OCI-LY7 (cell line): ENCODE measurements at regions not wholly inside any gene's neighbourhood (a gene's known extent, or its start where the extent isn't known, plus 50 kb on each side); places are given as distances from the start of the nearest gene placed in this dataset.

Source experiments
- EZH2phosphoT487 ChIP-seq: fragments of 200-600 bp; sonication (generic); IDR thresholded peaks from 2 replicates; pipeline ENCODE4 v1.6.1; 2018; ENCODE audit warnings: low read depth, borderline replicate concordance, mild to moderate bottlenecking, mixed run types, antibody characterized with exemption, low read length, moderate library complexity, mixed read lengths
- TF ChIP-seq, protein P1 (sequence below): fragments of 200-600 bp; sonication (generic); conservative IDR thresholded peaks from 2 replicates; pipeline ENCODE4 v1.5.1; 2014; ENCODE audit warnings: mild to moderate bottlenecking, antibody characterized with exemption, low read length, moderate library complexity, mixed read lengths

DNA sequence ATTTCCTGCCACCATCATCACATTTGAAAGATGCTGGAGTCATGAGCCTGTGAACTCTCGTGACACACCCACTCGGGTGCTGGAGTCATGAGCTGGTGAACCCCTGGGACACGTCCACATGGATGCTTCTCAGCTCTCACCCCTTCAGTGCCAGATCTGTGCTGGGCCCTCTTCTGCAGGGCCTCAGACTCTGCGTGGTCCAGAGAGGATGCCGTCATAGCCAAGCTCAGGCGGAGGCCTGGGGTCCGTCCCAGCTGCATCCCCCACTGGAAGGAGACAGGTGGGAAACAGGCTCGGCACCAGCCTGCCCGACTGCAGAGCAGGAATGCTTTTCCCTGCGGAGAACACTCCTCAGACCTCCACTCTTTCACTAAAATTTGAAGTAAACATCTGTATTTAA is 156.5 kb upstream of the PPP2R2D start:
- TF ChIP-seq, protein P1, sequence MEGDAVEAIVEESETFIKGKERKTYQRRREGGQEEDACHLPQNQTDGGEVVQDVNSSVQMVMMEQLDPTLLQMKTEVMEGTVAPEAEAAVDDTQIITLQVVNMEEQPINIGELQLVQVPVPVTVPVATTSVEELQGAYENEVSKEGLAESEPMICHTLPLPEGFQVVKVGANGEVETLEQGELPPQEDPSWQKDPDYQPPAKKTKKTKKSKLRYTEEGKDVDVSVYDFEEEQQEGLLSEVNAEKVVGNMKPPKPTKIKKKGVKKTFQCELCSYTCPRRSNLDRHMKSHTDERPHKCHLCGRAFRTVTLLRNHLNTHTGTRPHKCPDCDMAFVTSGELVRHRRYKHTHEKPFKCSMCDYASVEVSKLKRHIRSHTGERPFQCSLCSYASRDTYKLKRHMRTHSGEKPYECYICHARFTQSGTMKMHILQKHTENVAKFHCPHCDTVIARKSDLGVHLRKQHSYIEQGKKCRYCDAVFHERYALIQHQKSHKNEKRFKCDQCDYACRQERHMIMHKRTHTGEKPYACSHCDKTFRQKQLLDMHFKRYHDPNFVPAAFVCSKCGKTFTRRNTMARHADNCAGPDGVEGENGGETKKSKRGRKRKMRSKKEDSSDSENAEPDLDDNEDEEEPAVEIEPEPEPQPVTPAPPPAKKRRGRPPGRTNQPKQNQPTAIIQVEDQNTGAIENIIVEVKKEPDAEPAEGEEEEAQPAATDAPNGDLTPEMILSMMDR = no peak
- TF ChIP-seq EZH2phosphoT487 = no peak
